HK-2 (cell line): ENCODE measurements at regions not wholly inside any gene's neighbourhood (a gene's known extent, or its start where the extent isn't known, plus 50 kb on each side); places are given as distances from the start of the nearest gene placed in this dataset.
"Not testable (repeated sequence)": the region's sequence is repeated elsewhere in the genome, so short reads cannot be mapped to it uniquely, and the experiment has no call there.

Source experiments
- DNase-seq: peaks from one replicate; pipeline ENCODE4 v3.0.0-alpha.2; 2018; ENCODE audit not compliant: unreplicated experiment

DNA sequence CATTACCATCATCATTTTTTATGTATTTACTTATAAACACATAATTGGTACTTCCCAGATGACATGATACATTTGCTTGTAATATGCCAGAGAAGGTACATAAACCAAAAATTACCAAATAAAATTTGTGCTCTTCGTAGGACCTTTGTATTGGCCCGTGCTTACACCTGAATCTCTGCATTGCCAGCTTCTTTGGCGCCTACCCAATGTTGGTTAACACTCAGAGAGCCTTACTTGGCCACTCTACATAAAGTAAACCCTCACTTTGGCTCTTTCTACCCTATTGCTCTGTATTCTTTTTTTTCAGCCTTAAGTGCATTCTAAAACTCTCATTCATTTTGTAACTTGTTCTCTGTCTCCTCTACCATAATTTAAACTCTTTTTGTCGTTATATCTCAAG lies 148.1 kb upstream of the ZNF608 start:
- DNase-seq, result no peak

DNA sequence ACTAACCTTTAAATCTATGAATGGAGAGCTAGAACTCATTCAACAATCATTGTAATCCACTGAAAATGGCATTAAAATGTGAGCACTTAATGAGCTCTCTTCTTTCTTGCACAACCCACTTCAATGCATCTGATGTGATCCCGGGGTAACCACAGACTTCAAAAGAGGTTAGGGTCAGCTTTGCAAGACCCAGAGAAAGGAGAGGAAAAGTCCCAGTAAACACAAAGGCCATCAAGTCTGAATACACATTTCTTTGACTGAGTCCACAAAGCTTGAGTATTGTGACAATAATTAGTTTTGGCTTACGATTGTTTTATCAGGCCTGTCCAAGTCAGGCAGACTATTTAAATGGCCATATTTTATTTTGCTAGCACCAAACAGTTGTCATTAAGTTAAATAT lies 148.8 kb upstream of the ZNF608 start:
- no peak for DNase-seq

DNA sequence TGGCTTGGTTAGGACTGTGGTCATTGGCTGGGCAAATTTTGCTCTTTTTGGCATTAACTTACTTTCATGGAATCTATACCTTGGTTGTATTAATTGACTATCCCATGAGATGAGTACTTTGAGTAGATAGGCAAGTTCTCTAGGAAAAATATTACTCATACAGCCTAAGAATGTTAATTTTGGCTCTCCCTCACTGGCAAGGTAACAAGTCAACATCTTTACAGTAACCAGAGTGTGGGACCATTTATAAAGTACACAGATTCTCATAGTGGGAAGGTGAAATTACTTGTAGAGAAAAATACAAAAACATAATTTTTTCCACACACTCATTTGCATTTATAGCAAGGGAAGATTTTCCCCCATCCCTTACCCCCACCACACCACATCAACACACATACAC lies 154.6 kb upstream of the ZNF608 start:
- no peak for DNase-seq

DNA sequence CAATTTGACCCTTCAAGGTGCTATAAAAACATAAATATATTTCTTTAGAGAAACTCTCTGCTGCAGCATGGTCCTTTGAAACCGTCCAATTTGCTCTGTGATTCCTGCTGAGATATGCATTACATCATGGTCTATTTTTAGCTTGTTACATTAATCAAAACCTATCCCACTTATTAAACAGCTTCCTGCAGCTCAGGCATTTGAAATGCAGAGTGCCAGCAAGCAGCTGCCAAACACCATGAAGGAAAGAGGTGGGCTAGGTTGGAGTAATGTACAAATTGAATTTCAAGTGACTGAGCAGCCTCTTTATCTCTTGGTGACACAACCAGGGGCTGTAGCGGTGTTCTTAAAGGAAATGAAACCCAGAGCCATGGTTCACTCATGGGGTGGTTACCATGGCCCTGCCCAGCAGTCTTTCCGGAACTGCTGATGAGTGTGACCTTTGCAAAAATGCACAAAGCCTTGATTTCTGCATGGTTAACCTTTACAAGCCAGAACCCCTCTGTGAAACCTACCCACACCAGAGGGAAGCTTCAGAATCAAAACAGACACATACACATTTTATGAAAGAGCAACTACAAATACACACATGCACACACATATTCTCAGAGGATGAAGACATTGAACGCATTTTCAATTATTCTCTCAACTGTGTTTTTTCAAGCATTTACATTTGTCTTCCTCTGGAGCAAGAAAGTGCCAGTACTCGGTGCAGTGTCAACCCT lies 155.8 kb upstream of the ZNF608 start:
- no peak for DNase-seq

DNA sequence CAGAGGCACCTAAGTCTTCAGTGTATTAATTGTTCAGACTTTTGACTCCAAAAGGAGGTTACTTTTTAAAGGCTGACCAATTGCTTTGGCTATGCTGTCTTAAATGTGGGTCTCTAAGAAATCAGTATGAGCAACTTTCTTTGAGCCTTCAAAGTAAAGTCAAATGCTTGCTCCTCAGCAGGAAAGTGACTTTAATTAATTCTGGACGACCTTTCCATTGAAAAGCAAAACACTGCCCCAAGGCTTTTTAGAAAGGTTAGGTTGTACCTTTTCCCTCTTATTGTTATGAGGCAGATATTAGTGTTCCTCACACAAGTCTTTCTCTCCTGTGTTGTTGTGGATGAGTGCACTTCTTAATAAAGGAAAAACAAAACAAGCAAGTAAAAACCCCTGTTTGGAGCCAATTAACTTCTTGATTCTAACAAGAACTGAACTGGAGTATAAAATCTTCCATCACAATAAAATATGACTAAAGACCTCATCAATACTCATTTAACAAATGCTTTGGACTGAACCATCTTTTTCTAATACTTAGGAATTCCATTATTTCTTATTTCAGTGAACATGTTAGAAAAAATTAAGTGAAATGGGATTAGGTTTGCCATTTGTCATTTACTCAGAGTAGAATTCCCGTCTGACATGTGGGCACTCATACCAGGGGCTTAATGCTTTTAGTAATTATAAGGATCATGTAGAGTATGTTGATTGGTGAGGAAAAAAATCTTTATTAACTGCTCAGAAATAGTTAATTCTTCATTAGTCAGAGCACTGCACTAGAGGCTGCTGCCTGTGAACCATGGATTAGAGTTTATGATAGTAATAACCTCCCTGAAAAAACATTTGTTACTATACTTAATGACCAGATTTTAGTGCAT lies 159.1 kb upstream of the ZNF608 start:
- no peak for DNase-seq

GRCh38 chr5:124906339-124907097 lies 160.1 kb upstream of the ZNF608 start:
- DNase-seq, result no peak

DNA sequence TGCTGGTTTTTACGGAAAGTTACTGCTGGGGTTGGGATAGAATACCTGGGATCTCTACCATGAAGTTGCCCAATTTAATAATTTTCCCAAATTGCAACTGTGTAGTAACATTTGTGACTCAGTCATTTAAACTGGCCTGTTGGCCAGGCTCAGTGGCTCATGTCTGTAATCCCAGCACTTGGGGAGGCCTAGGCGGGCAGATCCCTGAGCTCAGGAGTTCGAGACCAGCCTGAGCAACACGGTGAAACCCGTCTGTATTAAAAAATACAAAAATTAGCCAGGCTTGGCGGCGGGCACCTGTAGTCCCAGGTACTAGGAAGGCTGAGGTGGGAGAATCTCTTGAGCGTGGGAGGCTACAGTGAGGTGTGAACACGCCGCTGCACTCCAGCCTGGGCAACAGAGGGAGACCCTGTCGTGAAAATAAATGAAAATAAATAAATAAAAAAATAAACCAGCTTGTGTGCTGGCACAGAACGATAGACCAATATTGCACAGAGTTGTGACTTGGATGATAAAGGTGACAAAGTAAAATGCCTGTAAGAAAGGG lies 160.7 kb upstream of the ZNF608 start:
- no peak for DNase-seq

DNA sequence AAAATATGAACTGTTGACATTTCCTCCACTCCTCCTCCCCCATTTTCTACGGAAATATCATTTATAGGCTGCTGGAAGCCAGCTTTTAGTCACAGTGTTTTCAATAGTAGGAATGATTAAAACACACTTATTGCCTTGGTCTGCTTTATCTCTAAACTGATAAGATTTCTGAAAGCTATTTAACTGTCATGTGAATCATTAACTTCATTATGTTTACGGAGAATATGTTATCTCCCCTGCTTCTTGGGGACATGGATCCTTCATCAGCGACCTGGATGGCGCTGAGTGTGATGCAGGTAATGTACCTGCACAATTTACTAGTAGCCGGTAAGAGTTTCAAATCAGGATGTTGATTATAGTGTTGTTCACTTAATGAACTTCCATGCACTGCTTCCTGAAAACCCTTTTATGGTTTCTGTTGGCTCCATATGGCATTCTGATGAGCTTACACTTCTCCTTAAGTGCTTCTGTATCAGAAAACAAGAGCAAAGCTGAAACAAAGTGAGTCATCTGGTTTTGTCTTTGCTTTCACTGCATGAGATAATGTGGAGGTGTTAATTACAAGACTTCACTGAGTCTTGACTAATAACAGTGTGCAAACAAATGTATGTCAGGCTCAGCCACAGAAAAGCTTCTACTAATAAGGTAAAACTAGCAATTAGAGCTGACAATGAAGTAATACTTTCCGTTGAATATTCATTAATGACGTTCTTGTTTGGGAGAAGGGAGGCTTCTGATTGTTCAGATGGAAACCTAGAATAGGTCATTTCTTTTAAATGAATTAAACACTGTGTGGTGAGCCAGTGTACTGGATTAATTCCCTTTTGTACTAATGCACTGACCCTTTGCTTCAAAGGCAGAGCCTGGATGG lies 162.4 kb upstream of the ZNF608 start:
- no peak for DNase-seq

DNA sequence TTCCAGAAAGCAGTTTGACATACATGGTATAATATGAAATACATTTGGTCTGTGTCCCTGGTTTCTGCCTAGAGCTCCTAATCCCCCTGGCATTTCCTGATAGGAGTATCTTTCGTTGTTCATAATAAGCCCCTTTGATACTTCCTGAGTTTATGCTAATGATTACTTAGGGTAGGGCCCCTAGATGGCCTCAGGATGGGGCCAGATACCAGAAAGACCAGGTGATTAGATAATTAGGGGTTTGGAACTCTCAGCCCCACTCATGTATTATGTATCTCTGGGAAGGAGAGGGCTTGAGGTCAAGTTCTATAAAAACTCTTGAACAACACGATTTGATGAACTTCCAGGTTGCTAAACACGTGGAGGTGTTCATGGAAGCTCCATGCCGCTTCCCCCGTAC lies 163.3 kb upstream of the ZNF608 start:
- DNase-seq, result no peak

DNA sequence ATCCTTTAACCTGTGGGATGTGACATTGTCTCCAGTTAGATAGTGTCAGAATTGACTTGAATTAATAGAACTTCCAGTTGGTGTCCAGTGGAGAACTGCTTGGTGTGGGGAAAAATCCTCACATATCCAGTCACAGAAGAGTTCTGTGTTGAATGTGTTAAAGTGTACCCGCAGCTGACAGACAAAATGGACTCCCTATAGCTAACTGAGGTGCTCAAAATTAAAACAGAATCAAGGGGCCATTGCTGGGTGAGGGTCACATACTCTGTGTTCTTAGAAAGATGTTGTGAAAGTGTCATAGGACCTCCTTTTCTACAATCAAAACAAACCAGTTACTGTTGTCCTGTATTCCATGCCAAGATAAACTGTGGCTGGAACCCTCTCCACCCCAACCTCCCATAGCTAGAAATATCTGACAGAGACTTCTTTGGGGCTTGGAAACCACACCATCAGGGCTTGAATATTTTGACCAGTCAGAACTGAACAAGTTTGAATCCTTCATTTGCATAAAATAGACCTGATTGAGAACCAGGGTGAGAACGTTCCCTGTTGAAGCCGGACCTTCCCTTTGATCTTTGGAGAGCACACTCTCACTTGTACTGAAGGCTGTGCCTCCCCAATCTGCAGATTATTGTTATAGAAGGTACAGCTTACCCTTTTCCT lies 164.0 kb upstream of the ZNF608 start:
- DNase-seq, result no peak

DNA sequence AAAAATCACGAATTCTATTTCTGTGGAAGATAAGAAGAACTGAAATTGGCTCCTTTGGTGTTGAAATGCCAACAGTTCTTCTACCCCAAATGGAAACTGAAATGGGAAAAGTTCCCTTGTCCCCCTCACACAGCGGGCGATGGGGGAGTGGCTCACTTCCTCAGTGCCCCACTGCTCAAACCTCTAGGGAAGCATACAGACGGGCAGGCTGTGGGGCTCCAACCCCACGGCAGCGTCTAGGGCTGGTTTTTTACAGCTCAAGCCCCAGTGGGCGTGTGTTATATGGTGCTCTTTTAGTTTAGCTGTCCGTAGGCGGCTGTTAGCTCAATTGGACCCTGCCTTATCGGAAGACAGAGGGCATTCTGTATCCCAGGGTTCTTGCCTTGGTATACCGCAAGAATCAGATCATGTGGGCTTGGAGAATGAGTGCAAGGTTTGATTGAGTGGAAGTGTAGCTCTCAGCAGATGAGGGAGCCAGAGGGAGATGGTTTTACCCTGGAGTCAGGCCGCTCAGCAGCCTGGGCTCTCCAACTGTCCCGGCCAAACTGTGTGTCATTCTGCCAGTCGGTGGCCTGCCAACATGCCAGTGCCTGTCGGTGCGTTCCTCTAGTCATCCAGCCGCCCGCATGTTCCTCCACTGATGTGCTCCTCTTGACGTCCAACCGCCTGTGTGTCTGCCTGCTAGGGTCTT lies 166.3 kb upstream of the ZNF608 start:
- DNase-seq, result no peak

DNA sequence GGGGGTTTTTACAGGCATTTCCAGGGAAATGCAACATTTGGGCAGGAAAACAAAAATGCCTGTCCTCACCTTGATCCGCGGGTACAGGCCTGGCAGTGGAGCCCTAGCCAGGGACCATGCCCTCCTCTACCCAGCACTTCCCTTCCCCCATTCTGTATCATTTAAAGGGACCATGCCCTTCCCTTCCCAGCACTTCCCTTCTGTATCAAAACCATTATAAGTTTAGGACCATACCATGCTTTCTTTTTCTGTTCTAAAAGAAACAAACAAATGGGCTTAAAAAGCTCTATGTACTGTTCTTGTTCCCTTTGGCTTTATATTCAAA lies 166.9 kb upstream of the ZNF608 start:
- no peak for DNase-seq

- not testable (repeated sequence) for DNase-seq
Observed at GRCh38 chr5:124916313-124916712, 169.9 kb upstream of the ZNF608 start.

DNA sequence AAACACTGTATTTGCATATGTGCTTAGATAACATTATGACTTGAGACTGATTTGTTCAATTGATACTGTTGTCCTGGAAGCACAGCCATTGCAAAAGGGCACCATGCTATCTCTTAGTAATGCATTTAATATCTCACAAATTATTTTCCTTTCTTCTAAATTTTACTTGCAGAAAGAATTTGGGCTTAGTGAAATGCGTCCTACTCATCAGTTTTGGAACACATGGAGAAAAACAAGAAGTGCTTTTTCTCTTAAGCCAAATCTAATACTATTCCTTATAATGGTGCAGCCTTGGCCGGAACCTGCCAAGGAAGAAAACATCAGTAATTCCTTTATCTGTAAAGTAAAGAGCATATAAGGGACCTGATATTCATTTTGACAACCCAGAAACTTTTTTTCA lies 172.2 kb upstream of the ZNF608 start:
- DNase-seq, result no peak

DNA sequence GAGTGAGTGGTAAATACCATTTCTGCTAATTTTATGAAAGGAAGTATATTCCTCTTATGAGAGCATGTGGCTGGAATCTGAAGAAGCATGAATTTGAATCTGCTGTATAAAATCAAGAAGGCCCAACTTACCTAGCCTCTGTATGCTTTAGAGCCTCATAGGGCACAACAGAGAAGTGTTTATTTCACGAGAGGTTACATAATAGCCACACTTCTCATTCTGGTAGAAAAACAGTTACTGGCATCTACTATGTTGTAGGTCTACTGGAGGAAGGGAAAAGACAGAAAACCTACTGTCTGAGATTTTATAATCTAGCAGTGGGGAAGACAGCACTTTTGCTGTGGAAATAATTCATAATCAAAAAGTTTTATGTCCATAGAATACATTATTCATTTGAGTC lies 172.6 kb upstream of the ZNF608 start:
- DNase-seq, result no peak

- no peak for DNase-seq
Observed at GRCh38 chr5:124919747-124920525, 173.5 kb upstream of the ZNF608 start.

GRCh38 chr5:124920909-124921666 lies 174.6 kb upstream of the ZNF608 start:
- DNase-seq, result no peak

GRCh38 chr5:124921694-124922093 lies 175.3 kb upstream of the ZNF608 start:
- DNase-seq, result no peak
